Stimulated activated CD4-positive, alpha-beta T cell treated with anti-CD3 and anti-CD28 coated beads, TNF-alpha, amount 100 ng/mL, for 24 hours (primary cell): ENCODE measurements at regions not wholly inside any gene's neighbourhood (a gene's known extent, or its start where the extent isn't known, plus 50 kb on each side); places are given as distances from the start of the nearest gene placed in this dataset.

Experiments used
- DNase-seq, 3 experiments: peaks; one replicate each; pipeline ENCODE4 v3.0.0-alpha.2; 2020; ENCODE audit warnings: low read depth in 3 of 3

DNA sequence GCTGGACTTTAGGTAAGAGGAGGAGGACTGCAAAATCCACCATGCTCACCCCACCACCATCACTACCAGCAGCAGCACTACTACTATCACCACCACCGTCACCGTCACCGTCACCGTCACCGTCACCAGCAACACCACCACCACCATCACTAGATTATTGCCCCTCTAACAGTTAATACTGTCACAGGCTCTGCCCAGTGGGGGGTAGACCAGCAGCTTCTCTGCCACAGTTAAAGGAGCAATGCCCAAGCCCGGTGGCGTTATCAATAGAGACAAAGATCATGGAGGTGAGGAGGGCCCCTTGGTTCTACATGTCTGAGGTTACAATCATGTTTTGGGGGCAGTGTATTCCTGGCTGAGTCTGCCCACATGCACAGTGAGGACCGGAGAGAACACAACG, 184.4 kb upstream of the DYNLRB2 start:
- DNase-seq = no peak

DNA sequence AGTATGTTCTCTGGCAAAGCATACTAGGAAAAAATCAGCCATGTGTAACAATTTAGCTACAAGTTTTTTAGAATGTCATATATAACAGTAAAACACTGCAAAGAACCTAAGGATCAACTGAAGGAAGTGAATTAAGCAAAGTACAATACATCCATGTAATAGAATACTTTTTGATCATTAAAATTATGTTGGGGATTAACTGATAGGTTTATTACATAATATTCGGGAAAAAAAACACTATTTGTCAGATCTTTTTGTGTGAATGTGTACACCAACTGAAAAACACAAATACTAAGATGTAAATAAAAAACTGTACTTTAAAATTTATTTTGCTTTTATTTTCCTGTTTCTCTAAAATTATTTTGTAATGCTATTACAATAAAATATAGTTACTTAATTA, 185.5 kb upstream of the DYNLRB2 start:
- DNase-seq = no peak

DNA sequence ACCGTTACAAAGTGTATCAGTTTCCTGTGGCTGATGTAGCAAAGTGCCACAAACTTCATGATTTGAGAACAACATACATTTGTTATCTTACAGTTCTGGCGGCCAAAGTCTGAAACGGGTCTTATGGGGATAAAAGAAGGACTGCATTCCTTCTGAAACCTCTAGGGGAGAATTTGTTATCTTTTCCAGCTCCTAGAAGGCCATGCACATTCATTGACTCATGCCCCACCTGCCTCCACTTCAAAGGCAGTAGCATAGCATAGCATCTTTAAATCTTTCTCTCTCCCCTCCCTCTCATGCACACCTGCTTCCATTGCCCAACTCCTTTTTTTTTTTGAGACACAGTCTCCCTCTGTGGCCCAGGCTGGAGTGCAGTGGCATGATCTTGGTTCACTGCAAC, 190.7 kb upstream of the DYNLRB2 start:
- DNase-seq = no peak

DNA sequence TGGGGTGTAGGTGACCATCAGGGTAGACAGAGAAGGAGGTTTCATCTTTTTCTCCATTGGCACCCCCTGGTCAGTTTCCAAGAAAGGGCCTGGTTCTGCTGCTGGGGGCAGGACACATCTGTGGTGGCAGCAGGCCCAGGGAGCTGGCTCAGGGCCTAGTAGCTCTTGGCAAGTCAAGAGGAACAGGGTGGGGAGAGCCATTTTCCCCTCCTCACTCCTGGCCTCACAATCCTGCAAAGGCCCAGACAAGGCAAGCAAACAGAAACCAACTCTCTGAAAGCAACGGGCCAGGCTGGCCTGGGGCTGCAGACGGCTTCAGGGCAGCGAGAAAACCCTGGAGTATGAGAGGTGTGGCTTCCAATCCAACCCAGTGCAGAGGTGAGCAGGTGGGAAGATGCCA, 192.9 kb upstream of the DYNLRB2 start:
- DNase-seq = no peak

DNA sequence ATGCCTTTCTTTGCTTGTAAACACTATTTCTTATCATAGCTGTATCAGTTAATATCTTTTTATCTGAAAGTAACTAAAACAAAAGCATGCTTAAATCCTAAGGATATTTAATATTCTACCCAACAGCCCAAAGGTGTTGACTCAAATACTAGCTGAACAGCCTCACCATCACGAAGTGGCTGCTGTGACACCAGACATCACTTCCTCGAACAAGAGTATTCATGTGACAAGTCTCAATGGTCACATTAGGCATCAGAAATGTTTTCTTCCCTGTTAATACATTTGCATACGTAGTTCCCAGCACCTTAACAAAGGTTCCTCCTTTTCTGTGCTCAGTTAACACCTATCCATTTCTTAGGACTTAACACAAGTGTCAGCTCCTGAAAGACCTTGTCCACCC, 193.8 kb upstream of the DYNLRB2 start:
- no peak for DNase-seq

DNA sequence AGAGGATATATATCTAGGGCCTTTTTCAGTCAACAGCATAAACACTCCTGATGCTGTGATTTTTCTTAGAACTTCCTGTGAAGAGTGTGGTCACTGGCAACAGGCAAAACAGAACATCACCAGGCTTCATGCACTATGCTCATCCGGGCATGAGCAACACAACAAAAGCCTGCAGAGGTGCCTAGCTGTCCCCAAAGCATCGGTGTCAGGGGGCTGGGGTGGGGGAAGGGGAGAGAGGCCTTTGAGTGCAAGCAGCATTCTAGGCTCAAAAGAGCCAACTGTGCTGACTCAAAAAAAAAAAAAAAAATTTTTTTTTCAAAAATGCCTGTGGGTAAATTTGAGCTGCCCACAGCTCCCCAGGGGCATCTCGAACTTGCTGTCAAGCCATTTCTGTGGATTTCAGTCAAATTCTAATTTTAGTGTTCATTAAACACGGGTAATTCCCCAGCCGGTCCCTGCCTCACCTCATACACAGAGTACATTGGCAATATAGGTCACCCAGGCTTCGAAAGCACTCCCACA, 194.6 kb upstream of the DYNLRB2 start:
- no peak for DNase-seq

DNA sequence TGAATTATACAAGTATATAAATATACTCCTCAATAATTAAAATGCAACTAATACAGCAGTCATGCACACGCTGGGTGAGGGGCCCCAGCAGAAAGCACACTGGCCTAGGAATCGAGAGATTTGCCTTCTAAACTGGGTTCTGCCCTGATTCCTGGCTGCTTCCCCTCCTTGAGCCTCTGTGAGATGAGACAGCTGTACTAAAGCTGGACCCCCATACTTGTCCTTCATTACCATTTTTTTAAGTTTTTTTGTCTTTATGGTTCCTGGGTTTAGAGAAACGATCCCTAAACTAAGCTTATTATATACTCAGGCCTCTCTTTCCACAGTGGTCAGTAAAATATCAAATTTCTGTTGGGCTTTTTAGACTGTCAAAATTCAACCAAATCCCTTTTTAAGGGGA, 195.1 kb upstream of the DYNLRB2 start:
- no peak for DNase-seq

DNA sequence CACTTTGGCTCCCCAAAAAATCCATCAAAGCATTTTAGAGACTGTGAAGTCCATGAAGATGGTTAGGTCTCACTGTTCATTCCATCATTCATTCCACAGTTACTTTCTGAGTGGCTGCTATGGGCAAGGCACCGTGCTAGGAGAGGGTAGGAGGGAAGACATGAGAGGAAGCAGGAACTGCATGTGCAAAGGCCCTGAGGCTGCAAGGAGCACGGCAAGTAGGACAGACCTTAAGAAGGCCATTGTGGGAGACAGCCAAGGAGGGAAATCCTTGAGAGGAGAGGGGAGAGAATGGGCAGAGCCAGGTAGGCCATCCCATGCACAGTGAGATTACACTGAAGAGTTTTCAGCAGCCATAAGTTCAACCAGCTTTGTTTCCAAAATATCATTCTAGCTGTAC, 196.2 kb upstream of the DYNLRB2 start:
- DNase-seq = no peak

DNA sequence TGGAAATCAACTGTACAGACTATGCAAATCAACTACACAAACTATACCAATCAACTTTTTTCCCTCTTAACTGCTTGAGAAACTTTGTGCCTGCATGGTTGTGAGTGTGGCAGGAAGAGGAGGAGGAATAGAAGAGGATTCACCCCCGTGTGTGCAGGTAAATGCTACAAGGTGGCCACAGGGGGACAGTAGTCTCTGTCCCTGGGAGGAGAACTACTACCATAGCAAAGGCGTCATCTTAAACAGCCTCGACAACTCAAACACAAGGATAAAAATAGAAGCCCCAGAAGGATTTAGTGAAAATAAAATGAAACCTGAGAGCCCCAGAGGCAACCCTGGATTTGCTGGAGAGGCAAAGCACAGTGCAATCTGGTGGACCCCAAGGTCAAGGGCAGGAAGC, 199.5 kb upstream of the DYNLRB2 start:
- DNase-seq = no peak

DNA sequence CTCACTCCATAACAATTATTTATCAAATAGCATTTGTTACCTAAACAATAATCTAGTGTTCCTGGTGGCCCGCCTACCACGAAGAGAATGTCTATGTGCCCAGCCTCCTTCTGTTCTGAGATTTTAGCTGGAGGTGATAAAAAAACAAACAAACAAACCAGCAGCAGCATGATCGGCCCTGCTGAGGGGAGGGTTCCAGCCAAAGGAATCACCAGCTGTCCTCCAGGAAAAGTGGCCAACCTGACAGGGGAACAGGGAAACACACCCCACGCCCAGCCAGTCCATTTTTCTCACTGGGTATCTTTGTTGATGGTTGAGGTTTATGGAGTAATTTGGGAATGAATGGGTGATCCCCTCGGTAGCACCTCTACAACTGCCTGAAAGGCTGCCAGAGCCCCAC, 203.0 kb upstream of the DYNLRB2 start:
- DNase-seq = no peak

DNA sequence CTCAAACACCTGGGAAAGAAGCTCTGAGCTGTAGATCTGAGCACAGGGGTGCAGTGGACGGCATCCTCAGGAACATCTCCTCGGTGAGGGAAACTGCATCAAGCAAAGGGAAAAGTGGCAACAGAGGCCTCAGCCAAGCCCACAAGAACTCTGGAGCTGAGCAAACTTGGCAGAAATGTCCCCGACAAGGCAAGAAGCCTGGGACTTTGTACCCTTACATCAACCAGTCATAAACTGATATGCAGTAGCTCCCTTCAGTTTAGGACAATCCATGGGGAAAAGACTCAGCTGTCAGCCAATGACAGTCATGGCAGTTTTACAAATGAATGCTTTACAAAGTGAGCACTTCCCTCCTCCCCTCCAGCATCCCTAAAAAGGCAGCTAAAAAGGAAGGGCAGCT, 210.0 kb upstream of the DYNLRB2 start:
- no peak for DNase-seq

DNA sequence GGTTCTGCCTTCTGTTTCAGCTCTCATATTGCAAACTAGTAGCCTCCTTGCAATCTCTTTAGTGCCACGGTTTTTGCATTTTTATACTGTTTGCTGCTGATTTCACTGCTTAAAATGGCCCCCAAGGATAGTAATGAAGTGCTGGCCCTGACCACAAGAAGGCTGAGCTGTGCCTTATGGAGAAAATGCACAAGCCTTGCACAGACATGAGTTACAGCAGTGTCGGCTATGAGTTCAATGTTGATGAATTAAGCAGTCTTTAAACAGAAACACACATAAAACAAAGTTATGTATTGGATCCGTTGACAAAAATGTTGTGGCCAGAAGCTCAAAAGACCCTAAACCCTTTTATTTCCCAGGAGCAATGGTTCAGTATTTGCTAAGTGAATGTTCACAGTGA, 210.6 kb upstream of the DYNLRB2 start:
- no peak for DNase-seq

DNA sequence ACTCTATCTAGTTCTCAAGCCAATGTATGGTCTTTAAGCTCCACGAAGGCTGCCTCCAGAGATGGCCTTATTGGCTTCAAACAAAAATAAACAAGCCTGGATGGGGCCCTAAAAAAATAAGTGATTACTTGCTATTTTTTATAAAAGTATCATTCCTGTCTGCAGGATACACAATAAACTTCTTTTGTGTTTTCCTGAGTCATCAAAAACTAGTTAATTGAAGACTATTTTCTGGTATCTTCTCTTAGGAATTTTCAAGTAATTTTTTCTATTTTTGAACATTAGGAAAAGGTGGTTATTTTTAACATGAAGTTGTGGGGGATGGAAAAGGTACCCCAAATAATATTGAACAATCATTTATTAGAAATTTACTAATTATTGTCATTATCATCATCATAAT, 213.1 kb upstream of the DYNLRB2 start:
- DNase-seq = no peak

DNA sequence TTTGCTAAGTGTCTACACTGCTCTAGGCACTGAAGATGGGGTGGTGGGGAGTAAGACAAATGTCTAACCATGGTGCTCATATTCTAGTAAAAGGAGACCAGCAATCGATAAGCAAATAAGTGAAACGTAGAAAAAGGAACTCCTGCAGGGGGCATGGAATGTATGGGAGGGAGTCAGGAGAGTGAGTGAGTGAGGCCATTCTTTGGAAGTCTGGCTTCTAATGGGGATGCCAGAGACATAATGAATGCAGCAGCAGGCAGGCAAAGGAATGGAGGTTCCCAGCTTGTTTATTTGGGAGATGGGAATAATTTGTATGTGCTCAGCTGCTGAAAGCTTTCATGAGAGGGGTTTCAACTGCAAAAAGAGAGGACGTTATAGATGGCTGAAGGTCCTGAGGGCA, 216.4 kb upstream of the DYNLRB2 start:
- no peak for DNase-seq

DNA sequence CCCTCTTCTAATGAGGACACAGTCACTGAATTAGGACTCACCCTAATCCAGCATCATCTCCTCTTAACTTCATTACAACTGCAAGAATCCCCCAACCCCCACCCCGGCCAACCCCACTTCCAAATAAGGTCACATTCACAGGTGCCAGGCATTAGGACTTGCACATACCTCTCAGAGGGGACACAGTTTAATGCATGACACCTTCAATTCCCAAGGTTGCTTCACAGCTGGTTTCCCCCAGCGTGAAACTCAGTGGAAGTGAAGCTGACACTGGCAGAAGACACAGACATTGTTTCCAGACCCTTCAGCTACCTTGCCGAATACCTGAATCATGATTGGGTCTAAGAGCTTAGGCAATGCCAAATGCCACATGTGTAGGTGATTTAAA, 217.0 kb upstream of the DYNLRB2 start:
- no peak for DNase-seq

DNA sequence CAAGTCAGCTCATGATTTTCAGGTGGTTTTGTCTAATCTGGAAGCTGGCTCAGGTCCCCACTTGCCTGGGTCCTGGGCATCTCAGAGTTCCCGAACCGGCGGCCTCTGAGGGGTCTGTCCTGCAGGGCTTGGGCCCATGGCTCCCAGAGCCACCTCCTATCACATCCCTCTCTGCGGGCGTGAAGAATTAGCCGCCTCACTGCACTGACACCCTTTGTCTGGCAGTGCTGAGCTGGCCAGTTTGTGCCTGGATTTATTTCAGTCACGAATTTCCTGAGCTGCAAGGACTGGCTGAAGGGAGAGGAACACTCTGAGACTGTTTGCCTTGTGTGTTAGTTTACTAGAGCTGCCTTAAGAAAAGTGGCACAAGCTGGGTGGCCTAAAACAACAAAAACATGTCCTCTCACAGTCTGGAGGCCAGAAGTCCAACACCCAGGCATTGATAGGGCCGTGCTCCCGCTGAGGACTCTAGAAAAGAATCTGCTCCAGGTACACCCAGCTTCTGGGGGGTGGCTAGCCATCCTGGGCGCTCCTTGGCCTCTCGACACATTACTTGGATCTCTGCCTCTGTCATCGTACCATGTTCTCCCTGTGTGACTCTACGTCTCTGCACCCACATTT, 217.5 kb upstream of the DYNLRB2 start:
- DNase-seq = no peak

DNA sequence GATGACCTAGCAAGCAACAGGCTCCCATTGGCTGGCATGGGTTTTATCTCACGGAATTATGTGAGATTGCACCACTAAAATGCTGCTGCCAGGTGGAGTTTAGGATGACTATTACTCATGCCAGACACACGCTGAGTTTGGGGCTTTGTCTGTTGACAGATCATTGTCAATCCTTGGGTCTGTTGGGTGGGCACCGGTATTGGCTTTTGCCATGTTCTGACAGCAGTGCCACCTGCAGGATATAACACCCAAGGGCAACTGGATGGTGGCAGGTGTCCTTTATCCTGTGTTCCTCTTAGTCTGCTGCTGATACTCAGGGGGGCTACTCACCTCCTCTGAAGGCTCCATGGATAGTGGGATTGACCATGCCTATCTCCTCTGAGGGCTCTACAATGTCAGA, 221.6 kb upstream of the DYNLRB2 start:
- no peak for DNase-seq

DNA sequence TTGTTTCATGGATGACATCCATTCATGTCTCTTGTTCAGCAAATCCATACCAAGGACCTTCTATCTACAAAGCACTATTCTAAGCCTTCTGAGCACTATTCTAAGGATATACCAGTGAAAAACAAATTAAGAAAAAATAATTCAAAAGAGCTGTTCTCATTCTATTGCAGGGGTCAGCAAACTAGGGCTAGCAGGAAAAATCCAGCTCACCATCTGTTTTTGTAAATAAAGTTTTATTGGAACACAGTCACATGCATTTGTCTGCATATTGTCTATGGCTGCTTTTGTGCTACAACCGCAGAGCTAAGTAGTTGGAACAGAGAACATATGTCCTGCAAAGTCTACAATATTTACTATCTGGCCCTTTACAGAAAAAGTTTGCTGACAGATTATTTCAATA, 222.7 kb upstream of the DYNLRB2 start:
- DNase-seq = no peak

DNA sequence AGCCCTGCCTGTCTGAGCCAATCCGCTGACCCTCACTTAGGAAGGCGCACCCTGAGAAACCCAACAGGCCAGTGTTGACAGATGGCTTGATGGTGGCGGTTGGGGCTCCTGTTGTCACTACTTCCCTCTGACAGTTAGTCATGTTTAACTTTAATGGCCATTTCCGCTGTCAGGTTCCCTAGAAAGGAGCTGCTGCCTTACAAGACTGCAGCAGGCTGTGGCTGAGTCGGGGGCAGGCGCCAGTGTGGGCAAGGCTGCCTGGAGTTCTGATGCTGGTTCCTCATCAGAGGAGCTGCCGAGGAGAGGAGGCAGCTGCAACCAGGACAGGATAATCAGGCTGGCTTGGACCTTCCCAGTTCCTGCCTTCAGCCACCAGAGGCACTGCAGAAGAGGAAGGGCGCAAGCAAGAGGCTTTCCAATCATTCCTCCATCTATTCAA, 223.2 kb upstream of the DYNLRB2 start:
- no peak for DNase-seq

DNA sequence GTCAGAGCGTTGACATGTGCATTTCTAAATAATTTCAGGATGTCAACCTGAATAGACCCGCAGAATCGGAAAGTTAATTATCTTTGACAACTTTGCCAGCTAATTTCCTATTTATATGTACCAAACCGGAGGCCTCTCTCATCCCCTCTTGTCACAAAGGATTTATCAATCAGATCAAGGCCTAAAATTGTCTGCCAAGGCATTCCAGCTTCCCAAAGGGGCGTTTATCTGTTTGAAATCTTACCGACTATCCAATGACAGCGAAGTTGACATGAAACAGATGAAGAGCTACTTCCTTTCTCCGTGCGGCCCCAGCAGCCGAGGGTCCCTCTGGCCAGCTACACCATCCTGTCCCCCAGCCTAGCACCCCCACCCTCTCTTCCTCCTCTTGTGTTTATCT, 223.7 kb upstream of the DYNLRB2 start:
- no peak for DNase-seq

DNA sequence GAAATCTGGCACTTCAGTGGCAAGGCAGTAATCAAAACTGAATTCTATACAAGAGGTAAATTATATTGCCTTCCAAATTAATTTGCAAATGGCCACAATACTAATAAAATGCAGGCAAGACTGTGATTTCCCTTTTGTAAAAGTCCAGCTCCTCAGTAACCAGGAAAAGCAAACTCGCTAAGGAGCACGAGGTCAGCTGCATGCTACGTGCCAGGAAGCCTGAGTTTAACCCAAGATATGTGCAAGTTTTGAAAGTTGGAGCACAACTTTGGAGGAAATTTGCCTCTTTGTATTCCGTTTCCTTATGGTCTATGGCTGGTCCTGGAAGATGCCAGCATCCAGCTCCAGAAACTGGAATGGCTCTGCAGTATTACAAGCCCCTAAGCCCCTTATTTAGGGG, 226.8 kb upstream of the DYNLRB2 start:
- no peak for DNase-seq

DNA sequence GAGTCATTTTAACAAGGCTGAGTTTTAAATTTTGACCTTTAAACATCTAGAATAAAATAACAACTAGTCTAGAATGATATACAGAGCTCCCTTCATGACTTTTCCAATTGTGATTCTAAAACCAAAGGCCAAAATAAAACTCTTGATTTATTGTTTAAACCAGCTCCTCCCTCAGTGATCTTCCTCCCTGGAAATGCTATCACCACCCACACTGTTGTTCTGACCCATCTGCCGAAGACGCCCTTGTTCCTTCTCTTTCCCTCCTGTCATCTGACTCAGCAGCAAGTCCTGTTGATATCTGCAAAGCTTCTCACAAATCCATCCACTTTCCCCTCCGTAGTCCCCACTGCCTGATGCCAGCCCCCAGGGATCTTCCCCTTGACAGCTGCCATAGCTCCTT, 231.6 kb upstream of the DYNLRB2 start:
- no peak for DNase-seq

DNA sequence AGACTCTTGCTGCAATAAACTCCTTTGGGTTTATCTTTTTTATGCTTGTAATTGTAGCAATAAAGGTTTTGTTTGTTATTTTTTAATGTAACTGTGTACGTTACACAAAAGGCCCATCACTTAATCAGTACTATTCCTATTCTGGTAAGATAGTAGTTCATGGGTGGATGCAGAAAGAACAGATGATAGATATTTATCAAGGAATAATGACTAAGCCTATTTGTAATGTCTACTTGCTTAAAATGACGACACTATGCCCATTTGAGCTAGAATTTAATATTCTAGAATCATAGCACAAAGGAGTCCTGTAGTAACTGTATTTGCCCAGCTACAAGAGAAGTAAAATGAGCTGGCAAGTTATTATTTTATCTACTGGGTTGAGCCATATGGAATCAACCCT, 235.4 kb upstream of the DYNLRB2 start:
- DNase-seq = no peak

DNA sequence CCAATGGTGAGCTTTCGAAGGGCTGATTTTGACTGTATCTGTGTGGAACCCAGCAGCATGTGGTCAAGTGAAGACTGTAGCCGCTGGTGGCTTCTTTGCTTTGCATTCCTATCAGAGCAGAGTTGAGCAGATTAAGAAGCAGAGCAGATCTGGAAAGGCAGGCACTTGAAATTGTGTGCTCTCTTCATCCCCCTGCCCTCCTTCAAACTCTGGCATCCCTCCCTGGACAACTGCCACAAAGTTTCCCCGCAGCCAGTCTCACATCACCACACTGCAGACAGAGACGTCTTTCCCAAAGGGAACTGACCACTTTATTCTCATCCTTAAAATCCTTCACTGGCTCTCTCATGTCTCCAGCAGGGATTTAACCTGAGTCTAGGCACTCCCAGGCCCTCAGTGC, 237.1 kb upstream of the DYNLRB2 start:
- DNase-seq = no peak
